ENCODE measurements at regions not wholly inside any gene's neighbourhood (a gene's known extent, or its start where the extent isn't known, plus 50 kb on each side); places are given as distances from the start of the nearest gene placed in this dataset.

DNA sequence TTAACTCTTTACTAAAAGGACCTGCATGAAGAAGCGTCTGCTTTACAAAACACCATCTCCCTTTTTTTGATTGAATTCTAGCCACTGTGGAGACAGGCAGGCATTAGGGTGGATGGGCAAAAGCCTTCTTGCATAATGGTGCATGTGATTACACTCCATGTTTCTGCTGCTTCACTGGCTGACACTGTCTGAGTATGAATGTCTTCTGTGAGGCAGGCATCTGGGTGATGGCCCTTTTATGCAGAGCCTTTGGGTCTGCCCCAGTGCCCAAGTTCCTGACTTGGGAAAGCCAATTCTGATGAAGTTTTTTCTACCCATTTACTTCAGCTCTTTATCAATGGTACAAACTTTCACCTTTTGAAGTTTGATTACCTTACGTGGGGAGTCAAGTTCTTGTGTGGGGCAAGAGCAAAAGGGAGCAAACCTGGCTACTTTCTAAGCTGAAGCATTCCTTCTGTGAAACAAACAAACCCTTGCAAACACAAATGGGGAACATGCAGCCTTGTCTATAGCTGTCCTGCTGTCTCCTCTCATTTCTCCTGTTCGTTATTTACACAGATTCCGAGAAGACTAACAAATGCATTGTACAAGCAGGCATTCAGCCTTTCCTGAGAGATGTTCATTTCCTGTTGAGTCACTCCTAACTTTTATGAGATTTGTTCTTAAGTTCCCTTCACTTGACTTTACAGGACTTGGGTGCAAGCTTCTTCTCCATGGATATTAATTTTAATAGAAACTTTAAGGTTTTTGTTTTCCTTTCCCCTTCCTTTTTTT is 301.9 kb downstream of the TLL1 start:
- Mint-ChIP-seq H3K27me3 (ENCODE audit: insufficient read depth) (no peaks in the 10 kb centered on the region), H3K36me3 (ENCODE audit: low read depth) (peaks cover 5% of the 10 kb centered on the region; the same call in 1 of the 2 replicates), H3K27ac (peak overlapping the region; percentile 42), H3K9me3 (no peaks in the 10 kb centered on the region), H3K4me1 (ENCODE audit: low read depth) (peaks cover 34% of the 10 kb centered on the region), H3K4me3 (peak overlapping the region; percentile 0)
- TF ChIP-seq, protein P1, sequence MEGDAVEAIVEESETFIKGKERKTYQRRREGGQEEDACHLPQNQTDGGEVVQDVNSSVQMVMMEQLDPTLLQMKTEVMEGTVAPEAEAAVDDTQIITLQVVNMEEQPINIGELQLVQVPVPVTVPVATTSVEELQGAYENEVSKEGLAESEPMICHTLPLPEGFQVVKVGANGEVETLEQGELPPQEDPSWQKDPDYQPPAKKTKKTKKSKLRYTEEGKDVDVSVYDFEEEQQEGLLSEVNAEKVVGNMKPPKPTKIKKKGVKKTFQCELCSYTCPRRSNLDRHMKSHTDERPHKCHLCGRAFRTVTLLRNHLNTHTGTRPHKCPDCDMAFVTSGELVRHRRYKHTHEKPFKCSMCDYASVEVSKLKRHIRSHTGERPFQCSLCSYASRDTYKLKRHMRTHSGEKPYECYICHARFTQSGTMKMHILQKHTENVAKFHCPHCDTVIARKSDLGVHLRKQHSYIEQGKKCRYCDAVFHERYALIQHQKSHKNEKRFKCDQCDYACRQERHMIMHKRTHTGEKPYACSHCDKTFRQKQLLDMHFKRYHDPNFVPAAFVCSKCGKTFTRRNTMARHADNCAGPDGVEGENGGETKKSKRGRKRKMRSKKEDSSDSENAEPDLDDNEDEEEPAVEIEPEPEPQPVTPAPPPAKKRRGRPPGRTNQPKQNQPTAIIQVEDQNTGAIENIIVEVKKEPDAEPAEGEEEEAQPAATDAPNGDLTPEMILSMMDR (IDR thresholded peaks at IDR 0.05) = no peak
- peak; percentile 48 for DNase-seq

DNA sequence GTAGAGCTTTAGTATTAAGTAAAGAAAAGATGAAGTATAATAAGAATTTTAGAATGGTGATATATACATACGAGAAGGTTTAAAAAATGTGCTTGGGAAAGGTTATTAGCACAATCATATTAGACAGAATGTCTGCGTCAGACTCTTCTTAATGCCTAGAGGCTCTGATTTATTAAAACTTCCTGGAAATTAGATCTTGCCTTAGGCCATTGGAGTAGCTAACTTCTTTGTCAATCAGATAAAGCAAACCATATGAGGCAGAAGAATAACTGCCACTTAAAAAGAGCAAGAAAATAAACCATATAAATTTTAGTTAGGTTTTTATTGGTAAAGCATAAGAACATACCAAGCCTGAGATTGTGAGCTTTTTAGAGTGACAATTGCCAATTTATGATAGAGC is 309.1 kb downstream of the TLL1 start:
- Mint-ChIP-seq H3K27ac (no peak overlapping the region), H3K9me3 (no peaks in the 10 kb centered on the region), H3K4me1 (ENCODE audit: low read depth) (peaks cover 8% of the 10 kb centered on the region; the same call in 1 of the 2 replicates), H3K4me3 (no peak overlapping the region), H3K27me3 (ENCODE audit: insufficient read depth) (no peaks in the 10 kb centered on the region; the same call in 1 of the 2 replicates), H3K36me3 (ENCODE audit: low read depth) (no peaks in the 10 kb centered on the region)
- DNase-seq = no peak
- TF ChIP-seq, protein P1 (IDR thresholded peaks at IDR 0.05) = no peak

DNA sequence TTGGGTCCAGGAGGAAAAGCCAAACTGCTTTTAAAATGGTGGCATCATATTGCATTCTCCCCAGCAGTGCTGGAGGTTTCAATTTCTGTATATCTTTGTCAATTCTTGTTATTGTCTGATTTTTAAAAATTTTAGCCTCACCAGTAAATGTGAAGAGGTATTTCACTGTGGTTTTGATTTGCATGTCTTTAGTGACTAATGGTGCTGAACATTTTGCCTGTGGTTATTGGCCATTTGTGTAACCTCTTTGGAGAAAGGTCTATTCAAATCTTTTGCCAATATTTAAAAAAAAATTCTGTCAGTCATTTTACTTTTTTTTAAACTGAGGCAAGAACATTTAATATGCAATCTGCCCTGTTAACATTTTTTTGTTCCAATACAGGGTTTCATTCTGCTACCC is 322.1 kb downstream of the TLL1 start:
- Mint-ChIP-seq H3K4me1 (ENCODE audit: low read depth) (peaks cover 18% of the 10 kb centered on the region), H3K27ac (no peak overlapping the region), H3K36me3 (ENCODE audit: low read depth) (no peaks in the 10 kb centered on the region), H3K4me3 (no peak overlapping the region), H3K27me3 (ENCODE audit: insufficient read depth) (peaks cover 8% of the 10 kb centered on the region; the same call in 1 of the 2 replicates), H3K9me3 (peaks cover 4% of the 10 kb centered on the region; the same call in 1 of the 2 replicates)
- TF ChIP-seq, protein P1 (IDR thresholded peaks at IDR 0.05) = no peak
- DNase-seq = no peak

DNA sequence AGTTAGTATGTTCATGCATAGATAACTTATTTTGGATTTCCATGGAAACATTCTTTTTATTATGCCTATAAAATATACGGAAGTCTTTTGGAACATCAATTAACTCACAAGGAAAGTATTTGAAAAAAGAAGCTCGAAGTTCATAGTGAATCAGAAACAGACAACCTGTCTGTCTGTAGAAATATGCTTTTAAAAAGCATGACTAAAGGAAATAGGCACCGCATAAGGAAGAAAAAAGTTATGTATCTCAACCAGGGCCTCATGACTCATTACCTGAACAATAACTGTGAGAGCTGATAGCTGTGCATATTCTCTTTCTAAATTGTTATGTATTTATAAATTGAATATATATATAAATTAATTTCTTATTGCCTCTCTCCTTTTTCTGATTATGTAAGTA is 324.1 kb downstream of the TLL1 start:
- Mint-ChIP-seq H3K27ac (no peak overlapping the region), H3K36me3 (ENCODE audit: low read depth) (no peaks in the 10 kb centered on the region), H3K27me3 (ENCODE audit: insufficient read depth) (peaks cover 2% of the 10 kb centered on the region; the same call in 1 of the 2 replicates), H3K4me1 (ENCODE audit: low read depth) (peaks cover 18% of the 10 kb centered on the region), H3K4me3 (no peak overlapping the region), H3K9me3 (peaks cover 4% of the 10 kb centered on the region; the same call in 1 of the 2 replicates)
- TF ChIP-seq, protein P1 (IDR thresholded peaks at IDR 0.05) = no peak
- no peak for DNase-seq

DNA sequence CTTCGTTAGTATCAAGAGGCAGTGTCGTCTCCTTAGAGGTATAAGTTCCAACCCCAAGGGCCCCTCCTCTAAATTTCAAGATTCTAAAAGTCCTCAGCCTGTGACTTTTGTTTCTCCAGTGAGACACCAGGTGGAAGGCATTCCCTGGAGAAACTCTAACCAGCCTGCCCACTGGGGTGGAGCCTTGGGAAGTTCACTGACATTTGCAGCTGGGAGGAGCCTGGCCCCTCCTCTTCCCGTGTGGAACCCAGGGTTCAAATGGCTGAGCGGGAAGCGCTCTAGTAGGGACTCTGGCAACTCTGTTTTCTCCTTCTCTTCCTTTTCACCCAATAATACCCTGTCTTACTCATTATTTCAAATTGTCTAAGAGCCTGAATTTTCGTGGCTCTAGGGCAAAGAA is 325.0 kb downstream of the TLL1 start:
- Mint-ChIP-seq H3K9me3 (peaks cover 4% of the 10 kb centered on the region; the same call in 1 of the 2 replicates), H3K36me3 (ENCODE audit: low read depth) (no peaks in the 10 kb centered on the region), H3K27me3 (ENCODE audit: insufficient read depth) (peaks cover 2% of the 10 kb centered on the region), H3K27ac (no peak overlapping the region), H3K4me3 (no peak overlapping the region; the same call in 1 of the 2 replicates), H3K4me1 (ENCODE audit: low read depth) (peaks cover 18% of the 10 kb centered on the region)
- TF ChIP-seq, protein P1 (IDR thresholded peaks at IDR 0.05) = no peak
- DNase-seq = no peak

Measured in HFFc6 (cell line).